Middle frontal gyrus (tissue), 1 donor: ENCODE measurements at regions not wholly inside any gene's neighbourhood (a gene's known extent, or its start where the extent isn't known, plus 50 kb on each side); places are given as distances from the start of the nearest gene placed in this dataset.
"Not testable (repeated sequence)": the region's sequence is repeated elsewhere in the genome, so short reads cannot be mapped to it uniquely, and the experiment has no call there.

ENCODE experiments used
- DNase-seq: peaks from one replicate; pipeline ENCODE4 v3.0.0-alpha.2; 2015; ENCODE audit warnings: low spot score; ENCODE audit errors: extremely low spot score

DNA sequence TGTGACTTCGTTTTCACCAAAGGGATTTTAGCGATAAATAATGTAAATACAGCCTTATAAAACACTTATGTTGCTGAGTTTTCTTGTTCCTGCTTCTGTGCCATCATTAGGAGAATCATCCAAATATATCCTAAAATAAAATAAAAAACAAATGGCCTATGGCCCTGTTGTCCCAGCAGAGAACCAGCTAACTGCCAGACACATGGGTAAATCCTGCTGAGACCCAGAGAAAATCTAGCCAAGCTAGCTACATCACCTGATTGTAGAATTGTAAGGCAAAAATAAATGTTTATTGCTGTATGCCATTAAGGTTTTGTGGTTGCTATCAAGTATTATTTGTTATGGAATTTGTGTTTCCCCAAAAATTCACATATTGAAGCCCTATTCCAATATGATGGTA lies 631.2 kb upstream of the SYNCRIP start:
- DNase-seq: no peak

GRCh38 chr6:86256615-86257187 lies 614.0 kb upstream of the SYNCRIP start:
- DNase-seq: no peak

DNA sequence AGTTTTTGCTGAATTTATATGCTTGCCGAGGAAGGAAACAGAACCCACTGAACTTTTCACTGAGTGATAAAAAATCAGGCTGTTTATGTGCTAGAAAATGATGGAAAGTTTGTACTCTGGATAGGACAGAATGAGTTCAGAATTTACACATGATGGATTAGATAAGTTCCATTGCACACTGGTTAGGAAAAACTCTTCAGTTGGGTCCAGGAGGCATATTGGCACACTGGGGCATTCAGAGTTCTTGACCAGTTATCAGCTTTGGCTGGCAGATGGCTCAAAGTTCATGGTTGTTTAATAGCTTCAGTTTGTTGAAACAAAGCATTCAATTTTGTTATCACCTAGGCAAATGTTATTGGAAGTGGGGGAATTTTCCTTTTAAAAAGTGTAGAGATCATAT lies 613.3 kb upstream of the SYNCRIP start:
- DNase-seq: no peak

- DNase-seq: no peak
Measured at GRCh38 chr6:86251106-86251505, 608.4 kb upstream of the SYNCRIP start.

DNA sequence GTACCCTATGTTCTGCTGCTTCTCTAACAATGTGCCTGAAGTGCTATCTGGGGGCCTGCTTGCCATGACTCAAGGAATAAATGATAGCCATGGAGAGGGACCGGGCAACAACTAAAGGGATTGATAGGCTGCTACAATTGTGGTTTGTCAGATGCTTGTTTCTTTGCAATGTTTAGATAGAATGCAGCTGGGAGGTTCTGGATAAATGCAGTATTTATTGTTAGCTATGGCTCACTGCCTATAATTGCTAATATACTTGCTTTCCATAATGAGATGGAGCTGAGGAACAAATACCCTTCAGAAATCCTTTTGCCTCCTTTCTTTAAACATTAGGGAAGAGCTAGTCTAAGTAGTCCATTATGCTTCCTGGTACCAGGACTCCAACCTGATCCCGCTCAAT lies 575.2 kb upstream of the SYNCRIP start:
- DNase-seq: no peak

GRCh38 chr6:86215323-86215722 lies 572.6 kb upstream of the SYNCRIP start:
- no peak for DNase-seq

- no peak for DNase-seq
Measured at GRCh38 chr6:86205980-86206379, 563.3 kb upstream of the SYNCRIP start.

DNA sequence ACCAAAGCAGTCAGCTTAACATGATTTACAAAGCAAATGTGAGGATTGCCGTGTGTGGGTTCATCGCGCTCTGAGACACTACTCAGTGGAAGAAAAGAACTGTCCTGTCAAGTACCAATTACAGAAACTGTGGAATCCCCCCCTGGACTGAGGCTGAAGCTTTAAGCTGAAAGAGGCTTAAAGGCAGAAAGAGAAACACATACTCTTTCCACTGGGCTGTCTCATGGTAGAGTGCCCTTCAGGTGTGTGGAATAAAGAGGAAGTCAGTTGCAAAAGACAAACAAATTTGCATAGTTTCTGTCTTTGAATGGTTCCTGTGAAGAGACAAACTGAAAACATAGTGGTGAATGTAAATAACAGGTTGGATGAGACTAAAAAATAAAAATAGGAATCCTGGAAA lies 560.4 kb upstream of the SYNCRIP start:
- DNase-seq: no peak

- no peak for DNase-seq
Measured at GRCh38 chr6:86193821-86194220, 551.1 kb upstream of the SYNCRIP start.

GRCh38 chr6:86192123-86192522 lies 549.4 kb upstream of the SYNCRIP start:
- no peak for DNase-seq

GRCh38 chr6:86175149-86175548 lies 532.5 kb upstream of the SYNCRIP start:
- DNase-seq: not testable (repeated sequence)

GRCh38 chr6:86154852-86155251 lies 512.2 kb upstream of the SYNCRIP start:
- no peak for DNase-seq

DNA sequence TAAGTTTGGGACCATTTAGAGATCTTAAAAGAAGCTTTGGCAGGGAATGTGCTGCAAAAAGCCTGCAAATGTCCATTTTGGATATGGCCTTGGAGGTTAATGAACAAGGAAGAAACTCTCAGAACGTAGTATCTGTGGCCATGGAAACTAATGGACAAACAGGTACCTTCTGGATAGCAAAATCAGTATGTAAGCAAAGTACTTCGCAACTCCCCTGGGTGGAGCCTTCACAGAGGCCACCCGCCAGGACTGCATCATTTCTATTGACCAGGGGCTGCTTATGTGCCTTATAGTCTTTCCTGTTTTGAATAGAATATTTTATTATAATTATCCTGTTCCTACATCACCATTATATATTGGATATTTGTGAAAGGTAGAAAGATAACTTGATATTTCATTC lies 510.8 kb upstream of the SYNCRIP start:
- no peak for DNase-seq

GRCh38 chr6:86152546-86152945 lies 509.9 kb upstream of the SYNCRIP start:
- DNase-seq: no peak

DNA sequence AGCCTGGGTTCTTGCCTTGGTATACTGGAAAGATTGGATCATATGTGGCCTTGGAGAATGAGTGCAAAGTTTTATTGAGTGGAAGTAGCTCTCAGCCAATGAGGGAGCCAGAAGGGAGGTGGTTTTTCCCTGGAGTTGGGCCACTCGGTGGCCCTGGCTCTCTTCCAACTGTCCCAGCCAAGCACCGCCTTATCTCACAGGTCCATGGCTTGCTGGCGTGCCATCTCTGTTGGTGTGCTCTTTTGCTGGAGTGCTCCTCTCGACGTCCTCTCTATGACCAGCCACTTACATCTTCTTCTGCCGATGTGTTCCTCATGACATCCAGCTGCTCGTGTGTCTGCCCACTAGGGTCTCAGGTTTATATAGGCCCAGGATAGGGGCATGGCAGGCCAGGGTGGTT lies 505.9 kb upstream of the SYNCRIP start:
- DNase-seq: no peak

GRCh38 chr6:86147859-86148258 lies 505.2 kb upstream of the SYNCRIP start:
- no peak for DNase-seq

DNA sequence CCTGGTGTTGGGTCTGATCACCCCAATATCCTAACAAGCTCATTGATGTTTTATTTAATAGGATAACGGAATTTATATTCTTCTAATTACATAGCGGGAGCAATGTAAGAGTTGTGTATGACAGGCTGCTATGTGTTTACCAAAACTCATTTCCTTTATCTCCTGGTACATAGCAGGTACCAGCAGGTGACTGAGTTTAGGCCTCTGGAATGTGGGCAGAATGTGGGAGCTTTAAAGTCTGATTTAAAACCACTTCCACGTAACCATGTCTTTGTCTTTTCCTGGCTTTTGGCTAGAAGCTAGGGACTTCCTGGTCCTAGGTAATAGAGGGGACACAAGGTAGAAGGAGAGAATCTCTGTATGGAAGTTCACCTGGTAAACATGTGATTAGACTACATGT lies 504.6 kb upstream of the SYNCRIP start:
- no peak for DNase-seq

GRCh38 chr6:86146751-86147150 lies 504.1 kb upstream of the SYNCRIP start:
- not testable (repeated sequence) for DNase-seq

GRCh38 chr6:86142326-86142725 lies 499.6 kb upstream of the SYNCRIP start:
- no peak for DNase-seq

GRCh38 chr6:86128130-86128814 lies 485.6 kb upstream of the SYNCRIP start:
- no peak for DNase-seq

GRCh38 chr6:86122086-86122485 lies 479.4 kb upstream of the SYNCRIP start:
- no peak for DNase-seq

GRCh38 chr6:86118271-86118670 lies 475.6 kb upstream of the SYNCRIP start:
- no peak for DNase-seq

DNA sequence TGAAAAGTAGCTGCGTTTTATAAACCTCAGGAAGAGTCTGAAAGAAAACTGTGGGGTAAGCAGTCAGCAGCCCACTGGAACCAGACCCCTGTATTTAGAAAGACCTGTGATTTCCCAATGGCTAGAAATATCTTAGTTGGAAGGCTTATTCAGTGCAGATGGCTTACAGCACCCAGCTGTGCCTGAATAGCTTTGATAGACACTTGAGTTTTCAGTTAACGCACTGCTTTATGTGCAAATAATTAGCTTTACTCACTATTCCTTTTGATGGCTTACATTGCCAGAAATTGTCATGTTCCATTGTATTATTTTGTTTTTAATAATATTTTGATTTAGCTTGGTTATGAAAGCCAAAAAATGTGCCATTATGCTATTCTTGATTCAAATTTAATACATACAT lies 465.3 kb upstream of the SYNCRIP start:
- DNase-seq: no peak
